Natural killer cell treated with Interleukin-12 subunit alpha and Interleukin-12 subunit beta and Interleukin-15 and Interleukin-18, amount 100 ng/mL, for 72 hours (primary cell): ENCODE measurements at regions not wholly inside any gene's neighbourhood (a gene's known extent, or its start where the extent isn't known, plus 50 kb on each side); places are given as distances from the start of the nearest gene placed in this dataset.
"Not testable (repeated sequence)": the region's sequence is repeated elsewhere in the genome, so short reads cannot be mapped to it uniquely, and the experiment has no call there.

Experiments used
- ATAC-seq, 2 donors: fragments of 150-1000 bp; cut with Tn5 transposase in 1 of 2; sonication (Bioruptor Pico), chemical (Tn5 transposase) in 1 of 2; 2 replicates each; pipeline ENCODE4 v1.10.0; 2021
- DNase-seq: peaks from one replicate; pipeline ENCODE4 v3.0.0; 2022; ENCODE audit warnings: low spot score
- H3K27ac Mint-ChIP-seq, 2 donors: 1 replicate in 1 of 2; 2 replicates in 1 of 2; pipeline ENCODE4 v1.8.0; 2022; ENCODE audit warnings: mixed read lengths in 2 of 2, mild to moderate bottlenecking in 1 of 2, moderate library complexity in 1 of 2
- H3K27me3 Mint-ChIP-seq, 2 donors: 1 replicate in 1 of 2; 2 replicates in 1 of 2; pipeline ENCODE4 v1.8.0; 2022; ENCODE audit warnings: mixed read lengths in 2 of 2
- H3K36me3 Mint-ChIP-seq: one replicate; pipeline ENCODE4 v1.8.0; 2022; ENCODE audit warnings: mixed read lengths
- H3K4me1 Mint-ChIP-seq, 2 donors: 1 replicate in 1 of 2; 2 replicates in 1 of 2; pipeline ENCODE4 v1.8.0; 2022; ENCODE audit warnings: low read depth in 2 of 2, mixed read lengths in 2 of 2, mild to moderate bottlenecking in 1 of 2
- H3K4me3 Mint-ChIP-seq: one replicate; pipeline ENCODE4 v1.8.0; 2022; ENCODE audit warnings: mixed read lengths
- H3K9me3 Mint-ChIP-seq: 2 replicates; pipeline ENCODE4 v1.8.0; 2022; ENCODE audit warnings: mixed read lengths

DNA sequence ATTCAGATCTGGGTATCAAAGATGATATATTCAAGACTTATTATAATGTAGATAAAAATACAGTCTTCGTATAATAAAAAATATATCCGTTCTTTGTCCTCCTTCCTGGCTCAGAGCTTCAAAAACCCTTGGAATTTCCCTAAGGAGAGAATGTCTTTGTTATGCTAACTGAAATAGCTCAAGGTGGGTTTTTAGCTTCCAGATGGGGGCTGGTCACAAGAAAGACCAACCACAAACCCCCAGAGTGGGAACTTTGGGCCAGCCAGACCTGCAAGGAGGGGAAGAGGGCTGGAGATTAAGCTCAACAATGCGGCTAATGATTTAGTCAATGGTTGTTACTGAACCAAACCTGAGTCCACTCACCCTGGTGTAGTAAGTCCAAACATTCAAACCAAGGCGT lies 196.4 kb downstream of the SDHAF3 start:
- no peak overlapping the region for H3K4me3 Mint-ChIP-seq
- no peaks in the 10 kb centered on the region for H3K36me3 Mint-ChIP-seq
- H3K27ac Mint-ChIP-seq: no peak overlapping the region
- no peak for ATAC-seq
- H3K9me3 Mint-ChIP-seq: peaks cover 20% of the 10 kb centered on the region
- H3K27me3 Mint-ChIP-seq: no peaks in the 10 kb centered on the region
- H3K4me1 Mint-ChIP-seq: no peaks in the 10 kb centered on the region
- no peak for DNase-seq

DNA sequence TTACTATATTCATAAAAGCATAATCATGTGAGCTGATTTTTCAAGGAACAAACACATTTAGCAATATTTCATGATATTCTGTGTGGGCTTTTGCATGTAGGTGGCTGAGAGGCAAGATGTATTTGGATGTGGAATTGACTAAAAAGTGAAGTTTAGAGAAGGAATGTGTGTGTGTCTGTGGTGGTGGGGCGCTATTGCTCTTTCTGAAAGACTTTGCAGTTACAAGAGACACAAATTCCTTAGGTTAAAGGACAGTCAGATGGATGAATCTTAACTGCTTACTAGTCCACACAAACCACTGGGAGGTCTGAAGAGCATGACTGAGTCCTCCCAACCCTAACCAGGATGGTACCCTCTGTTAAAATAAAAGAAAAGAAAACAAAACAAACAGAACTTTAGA lies 200.1 kb downstream of the SDHAF3 start:
- no peaks in the 10 kb centered on the region for H3K36me3 Mint-ChIP-seq
- H3K4me1 Mint-ChIP-seq: no peaks in the 10 kb centered on the region
- H3K9me3 Mint-ChIP-seq: peaks cover 11% of the 10 kb centered on the region
- no peak overlapping the region for H3K27ac Mint-ChIP-seq
- H3K27me3 Mint-ChIP-seq: no peaks in the 10 kb centered on the region
- no peak for ATAC-seq
- H3K4me3 Mint-ChIP-seq: no peak overlapping the region
- DNase-seq: no peak

- H3K4me3 Mint-ChIP-seq, DNase-seq, H3K4me1 Mint-ChIP-seq, ATAC-seq, H3K27ac Mint-ChIP-seq, H3K27me3 Mint-ChIP-seq, H3K36me3 Mint-ChIP-seq: not testable (repeated sequence)
- peaks cover 16% of the 10 kb centered on the region for H3K9me3 Mint-ChIP-seq
These were observed 212.4 kb downstream of the SDHAF3 start for GRCh38 chr7:97329871-97330270.

DNA sequence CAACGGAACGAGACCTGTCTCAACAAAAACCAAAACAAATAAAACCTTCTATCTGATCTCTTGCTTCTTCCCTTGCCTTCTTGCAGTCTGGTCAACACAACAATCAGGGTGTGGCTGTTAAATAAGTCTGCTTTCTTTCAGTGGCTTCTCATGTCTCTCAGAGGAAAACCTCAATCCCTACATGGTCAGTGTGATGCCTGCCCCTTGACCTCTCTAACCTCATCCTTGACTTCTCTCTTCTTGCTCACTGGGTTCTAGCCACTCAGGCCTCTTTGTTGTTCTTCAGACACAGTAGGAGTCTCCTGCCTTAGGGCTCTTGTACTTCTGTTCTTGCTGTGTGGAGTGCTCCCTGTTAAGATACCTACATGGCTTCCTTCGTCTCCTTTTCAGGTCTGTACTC lies 220.4 kb downstream of the SDHAF3 start:
- Mint-ChIP-seq H3K9me3 (peaks cover 20% of the 10 kb centered on the region), H3K4me1 (no peaks in the 10 kb centered on the region), H3K36me3 (peaks cover under 1% of the 10 kb centered on the region), H3K27ac (no peak overlapping the region), H3K4me3 (no peak overlapping the region), H3K27me3 (no peaks in the 10 kb centered on the region)
- DNase-seq: no peak
- no peak for ATAC-seq

- no peak for DNase-seq
- Mint-ChIP-seq H3K4me1 (no peaks in the 10 kb centered on the region), H3K4me3 (no peak overlapping the region), H3K27ac (no peak overlapping the region), H3K9me3 (peaks cover 14% of the 10 kb centered on the region), H3K27me3 (no peaks in the 10 kb centered on the region), H3K36me3 (no peaks in the 10 kb centered on the region)
- ATAC-seq: no peak
These were observed 225.0 kb downstream of the SDHAF3 start for GRCh38 chr7:97342512-97342911.

GRCh38 chr7:97346349-97346748 lies 228.9 kb downstream of the SDHAF3 start:
- DNase-seq (no peak), ATAC-seq (no peak)
- peaks cover 7% of the 10 kb centered on the region for H3K9me3 Mint-ChIP-seq
- H3K27me3 Mint-ChIP-seq: no peaks in the 10 kb centered on the region
- no peaks in the 10 kb centered on the region for H3K36me3 Mint-ChIP-seq
- no peaks in the 10 kb centered on the region for H3K4me1 Mint-ChIP-seq
- H3K27ac Mint-ChIP-seq: no peak overlapping the region
- H3K4me3 Mint-ChIP-seq: no peak overlapping the region

- Mint-ChIP-seq H3K4me1 (no peaks in the 10 kb centered on the region), H3K36me3 (no peaks in the 10 kb centered on the region), H3K27ac (no peak overlapping the region), H3K27me3 (no peaks in the 10 kb centered on the region), H3K4me3 (no peak overlapping the region), H3K9me3 (peaks cover 4% of the 10 kb centered on the region)
- ATAC-seq (no peak), DNase-seq (no peak)
These were observed 234.0 kb downstream of the SDHAF3 start for GRCh38 chr7:97351488-97351887.

- Mint-ChIP-seq H3K27me3 (no peaks in the 10 kb centered on the region), H3K36me3 (no peaks in the 10 kb centered on the region), H3K4me1 (no peaks in the 10 kb centered on the region), H3K4me3 (no peak overlapping the region), H3K9me3 (peaks cover 8% of the 10 kb centered on the region), H3K27ac (no peak overlapping the region)
- ATAC-seq: no peak
- no peak for DNase-seq
These were observed 240.0 kb downstream of the SDHAF3 start for GRCh38 chr7:97357459-97357858.

GRCh38 chr7:97372882-97373281 lies 255.4 kb downstream of the SDHAF3 start:
- peaks cover 9% of the 10 kb centered on the region for H3K9me3 Mint-ChIP-seq
- no peak overlapping the region for H3K4me3 Mint-ChIP-seq
- no peak for DNase-seq

GRCh38 chr7:97373736-97374135 lies 256.2 kb downstream of the SDHAF3 start:
- no peaks in the 10 kb centered on the region for H3K4me1 Mint-ChIP-seq
- no peak for ATAC-seq
- H3K9me3 Mint-ChIP-seq: peaks cover 9% of the 10 kb centered on the region

More at GRCh38 chr7:97372882-97373281, 255.4 kb downstream of the SDHAF3 start:
- no peak overlapping the region for H3K27ac Mint-ChIP-seq
- H3K4me1 Mint-ChIP-seq: no peaks in the 10 kb centered on the region
- no peaks in the 10 kb centered on the region for H3K36me3 Mint-ChIP-seq
- no peaks in the 10 kb centered on the region for H3K27me3 Mint-ChIP-seq
- ATAC-seq: no peak

GRCh38 chr7:97377713-97378112 lies 260.2 kb downstream of the SDHAF3 start:
- no peak overlapping the region for H3K4me3 Mint-ChIP-seq
- no peak overlapping the region for H3K27ac Mint-ChIP-seq
- H3K27me3 Mint-ChIP-seq: no peaks in the 10 kb centered on the region
- no peak for DNase-seq
- no peaks in the 10 kb centered on the region for H3K4me1 Mint-ChIP-seq
- no peak for ATAC-seq
- H3K36me3 Mint-ChIP-seq: no peaks in the 10 kb centered on the region
- H3K9me3 Mint-ChIP-seq: peaks cover 2% of the 10 kb centered on the region

More at GRCh38 chr7:97373736-97374135, 256.2 kb downstream of the SDHAF3 start:
- Mint-ChIP-seq H3K4me3 (no peak overlapping the region), H3K27me3 (no peaks in the 10 kb centered on the region), H3K27ac (no peak overlapping the region), H3K36me3 (no peaks in the 10 kb centered on the region)
- DNase-seq: no peak

DNA sequence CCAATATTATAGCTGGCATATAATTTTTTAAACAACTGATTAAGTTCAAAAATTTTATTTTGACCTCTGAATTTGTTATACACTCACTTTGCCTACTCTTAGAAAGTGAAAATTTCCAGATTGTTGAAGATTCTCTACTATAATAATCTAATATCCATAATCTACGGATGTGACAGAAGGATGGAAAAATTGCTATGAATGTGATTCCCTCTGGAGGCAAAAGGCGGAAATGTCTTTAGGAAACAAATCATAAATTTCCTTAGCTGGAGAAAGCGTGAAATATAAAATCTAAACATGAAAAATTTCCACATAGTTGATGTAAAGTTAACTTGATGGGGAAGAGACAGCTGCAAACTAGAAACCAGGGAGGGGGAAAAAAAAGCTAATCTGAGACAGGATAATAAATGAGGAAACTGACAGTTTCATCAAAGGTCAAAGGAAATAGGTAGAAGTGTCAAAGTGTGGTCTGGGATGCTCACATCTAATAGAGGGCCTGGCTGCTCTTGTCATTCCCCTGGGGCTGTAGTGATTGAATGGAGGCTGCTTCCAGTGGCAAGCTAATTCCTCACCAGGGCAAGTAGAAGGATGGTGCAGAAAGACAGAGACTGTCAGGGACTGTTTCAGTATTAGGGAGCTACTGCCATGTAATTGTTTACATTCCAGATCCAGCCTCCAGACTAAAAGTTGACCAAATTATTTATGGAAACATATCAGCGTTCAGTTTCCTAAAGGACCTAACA lies 264.5 kb downstream of the SDHAF3 start:
- no peak overlapping the region for H3K27ac Mint-ChIP-seq
- H3K4me1 Mint-ChIP-seq: no peaks in the 10 kb centered on the region
- DNase-seq (no peak), ATAC-seq (no peak)
- no peak overlapping the region for H3K4me3 Mint-ChIP-seq
- no peaks in the 10 kb centered on the region for H3K27me3 Mint-ChIP-seq
- H3K9me3 Mint-ChIP-seq: no peaks in the 10 kb centered on the region
- H3K36me3 Mint-ChIP-seq: no peaks in the 10 kb centered on the region

- no peaks in the 10 kb centered on the region for H3K9me3 Mint-ChIP-seq
- DNase-seq: no peak
- ATAC-seq: no peak
- no peaks in the 10 kb centered on the region for H3K36me3 Mint-ChIP-seq
- H3K4me1 Mint-ChIP-seq: no peaks in the 10 kb centered on the region
- H3K27ac Mint-ChIP-seq: no peak overlapping the region
- H3K27me3 Mint-ChIP-seq: no peaks in the 10 kb centered on the region
- no peak overlapping the region for H3K4me3 Mint-ChIP-seq
These were observed 272.6 kb downstream of the SDHAF3 start for GRCh38 chr7:97390052-97390451.

GRCh38 chr7:97390915-97391593 lies 273.6 kb downstream of the SDHAF3 start:
- no peaks in the 10 kb centered on the region for H3K36me3 Mint-ChIP-seq
- H3K4me1 Mint-ChIP-seq: no peaks in the 10 kb centered on the region
- no peak for DNase-seq
- ATAC-seq: no peak
- no peak overlapping the region for H3K27ac Mint-ChIP-seq
- no peaks in the 10 kb centered on the region for H3K27me3 Mint-ChIP-seq
- no peaks in the 10 kb centered on the region for H3K9me3 Mint-ChIP-seq
- no peak overlapping the region for H3K4me3 Mint-ChIP-seq
